NB4 (cell line): ENCODE measurements at regions not wholly inside any gene's neighbourhood (a gene's known extent, or its start where the extent isn't known, plus 50 kb on each side); places are given as distances from the start of the nearest gene placed in this dataset.

Experiments
- POLR2A ChIP-seq: IDR thresholded peaks from 2 replicates; pipeline ENCODE4 v1.6.1; 2011; ENCODE audit warnings: mild to moderate bottlenecking; ENCODE audit not compliant: insufficient read length; ENCODE audit errors: extremely low read depth
- TF ChIP-seq, protein P1 (sequence below): IDR thresholded peaks from one replicate; pipeline ENCODE4 v1.5.1; 2012; ENCODE audit warnings: low read depth, low read length

DNA sequence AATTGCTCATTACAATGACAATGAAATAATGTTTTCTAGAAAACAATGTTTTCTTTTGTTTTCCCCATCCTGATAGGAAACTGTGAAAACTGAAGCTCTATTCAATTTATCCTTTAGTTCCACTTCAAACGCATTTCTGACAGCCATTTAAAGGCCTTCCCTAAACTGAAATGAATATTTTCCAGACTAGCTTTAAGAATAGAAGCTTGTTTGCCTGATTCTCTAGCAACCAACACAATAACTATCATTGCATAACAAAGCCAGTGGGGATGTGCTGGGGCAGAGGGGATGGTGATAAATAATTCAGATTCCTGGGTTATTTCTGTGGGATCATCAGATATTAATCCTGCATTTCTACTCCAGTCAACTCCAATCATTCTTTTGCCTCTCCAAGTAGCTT is 427.1 kb downstream of the RND3 start:
- TF ChIP-seq, protein P1, sequence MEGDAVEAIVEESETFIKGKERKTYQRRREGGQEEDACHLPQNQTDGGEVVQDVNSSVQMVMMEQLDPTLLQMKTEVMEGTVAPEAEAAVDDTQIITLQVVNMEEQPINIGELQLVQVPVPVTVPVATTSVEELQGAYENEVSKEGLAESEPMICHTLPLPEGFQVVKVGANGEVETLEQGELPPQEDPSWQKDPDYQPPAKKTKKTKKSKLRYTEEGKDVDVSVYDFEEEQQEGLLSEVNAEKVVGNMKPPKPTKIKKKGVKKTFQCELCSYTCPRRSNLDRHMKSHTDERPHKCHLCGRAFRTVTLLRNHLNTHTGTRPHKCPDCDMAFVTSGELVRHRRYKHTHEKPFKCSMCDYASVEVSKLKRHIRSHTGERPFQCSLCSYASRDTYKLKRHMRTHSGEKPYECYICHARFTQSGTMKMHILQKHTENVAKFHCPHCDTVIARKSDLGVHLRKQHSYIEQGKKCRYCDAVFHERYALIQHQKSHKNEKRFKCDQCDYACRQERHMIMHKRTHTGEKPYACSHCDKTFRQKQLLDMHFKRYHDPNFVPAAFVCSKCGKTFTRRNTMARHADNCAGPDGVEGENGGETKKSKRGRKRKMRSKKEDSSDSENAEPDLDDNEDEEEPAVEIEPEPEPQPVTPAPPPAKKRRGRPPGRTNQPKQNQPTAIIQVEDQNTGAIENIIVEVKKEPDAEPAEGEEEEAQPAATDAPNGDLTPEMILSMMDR = no peak
- TF ChIP-seq POLR2A = no peak
